K562 (cell line): ENCODE measurements at regions not wholly inside any gene's neighbourhood (a gene's known extent, or its start where the extent isn't known, plus 50 kb on each side); places are given as distances from the start of the nearest gene placed in this dataset.

Experiments used
- ATAC-seq: fragments of 200-7000 bp; cut with Tn5 transposase; 3 replicates; pipeline ENCODE4 v1.9.1; 2020; ENCODE audit warnings: moderate library complexity
- BruUV-seq: library from RNA; stranded (reverse); fragments of 400-500 nt; replicated peaks from 2 replicates; lab custom pipeline; 2021; lab: Mats Ljungman, UMichigan
- CTCF ChIA-PET: fragments of 300-600 bp; formaldehyde crosslinking; extraction: SDS; loops from one replicate; lab custom pipeline; 2021; ENCODE audit warnings: low intra/inter-chr PET ratio; lab: Yijun Ruan, JAX
- POLR2A ChIA-PET: fragments of 300-600, 350-650 bp; sonication (Branson Sonifier 250); formaldehyde crosslinking; extraction: SDS; loops from one replicate; lab custom pipeline; 2021; ENCODE audit warnings: antibody characterized with exemption, inconsistent platforms; lab: Yijun Ruan, JAX
- DNase-seq, 4 experiments: peaks; one replicate each; pipeline versions ENCODE4 v3.0.0 to v3.0.0-alpha.2; 2011 to 2018; ENCODE audit warnings: low spot score in 3 of 4, mixed read lengths in 3 of 4; ENCODE audit errors: extremely low read depth in 1 of 4
- FAIRE-seq: peaks from 2 replicates; lab custom pipeline; 2011; peaks lifted over from hg19 to GRCh38; lab: Jason Lieb, UNC
- H2AFZ ChIP-seq: 2 replicates; pipeline ENCODE4 v1.6.0; 2011; ENCODE audit warnings: low read depth, low read length, control low read depth, inconsistent platforms
- H3K27ac ChIP-seq: fragments of 200-600 bp; 3 replicates; pipeline ENCODE4 v1.8.0; 2011; ENCODE audit warnings: low read depth, mild to moderate bottlenecking, control low read depth, inconsistent platforms, low read length, moderate library complexity, mixed read lengths; ENCODE audit errors: extremely low read depth
- H3K27me3 ChIP-seq, 2 experiments: fragments of 300-600 bp in 1 of 2; 2 replicates in 1 of 2; 3 replicates in 1 of 2; pipeline versions ENCODE4 v1.6.0 to v1.8.0; 2011; ENCODE audit warnings: inconsistent platforms in 2 of 2, low read length in 2 of 2, mild to moderate bottlenecking in 1 of 2, mixed read lengths in 1 of 2, moderate library complexity in 1 of 2; ENCODE audit not compliant: control insufficient read depth in 2 of 2, insufficient read depth in 2 of 2
- H3K36me3 ChIP-seq: fragments of 300-600 bp; 3 replicates; pipeline ENCODE4 v1.8.0; 2011; ENCODE audit warnings: mild to moderate bottlenecking, low read length, inconsistent platforms; ENCODE audit not compliant: control insufficient read depth, insufficient read depth
- H3K4me1 ChIP-seq, 2 experiments: fragments of 200-600 bp in 1 of 2; replicated peaks in 1 of 2; 2 replicates in 1 of 2; 3 replicates in 1 of 2; pipeline versions ENCODE4 v1.5.1 to v1.8.0; 2011; ENCODE audit warnings: inconsistent platforms in 2 of 2, low read length in 2 of 2, mild to moderate bottlenecking in 1 of 2, mixed read lengths in 1 of 2, moderate library complexity in 1 of 2; ENCODE audit not compliant: control insufficient read depth in 2 of 2, insufficient read depth in 2 of 2
- H3K4me2 ChIP-seq: 2 replicates; pipeline ENCODE4 v1.6.1; 2011; ENCODE audit warnings: low read length, control low read depth, inconsistent platforms, mixed read lengths; ENCODE audit not compliant: insufficient read depth
- H3K4me3 ChIP-seq: fragments of 200-600 bp; sonication (generic), shearing (Covaris generic); 2 replicates; pipeline ENCODE4 v1.5.1; 2016; ENCODE audit warnings: control low read depth, inconsistent platforms
- H3K79me2 ChIP-seq: fragments of 200-600 bp; 3 replicates; pipeline ENCODE4 v1.8.0; 2011; ENCODE audit warnings: low read length, inconsistent platforms; ENCODE audit not compliant: control insufficient read depth, insufficient read depth
- H3K9ac ChIP-seq, 2 experiments: 2 replicates each; pipeline versions ENCODE4 v1.6.0 to v1.6.1; 2011; ENCODE audit warnings: low read depth in 2 of 2, low read length in 2 of 2, control low read depth in 1 of 2, inconsistent platforms in 1 of 2, mild to moderate bottlenecking in 1 of 2, mixed read lengths in 1 of 2; ENCODE audit not compliant: insufficient read depth in 1 of 2
- H3K9me1 ChIP-seq: one replicate; pipeline ENCODE4 v1.6.0; 2011; ENCODE audit warnings: inconsistent platforms, mild to moderate bottlenecking, low read length, moderate library complexity; ENCODE audit not compliant: control insufficient read depth, insufficient read depth
- H3K9me3 ChIP-seq: replicated peaks from 2 replicates; pipeline ENCODE4 v1.5.1; 2011; ENCODE audit warnings: low read depth, low read length, inconsistent platforms; ENCODE audit not compliant: control insufficient read depth, insufficient read depth
- H4K20me1 ChIP-seq: replicated peaks from 2 replicates; pipeline ENCODE4 v1.6.1; 2011; ENCODE audit warnings: low read length, inconsistent platforms, mixed read lengths; ENCODE audit not compliant: control insufficient read depth, insufficient read depth
- TFE3 ChIP-seq: fragments of 450-650 bp; formaldehyde crosslinking; IDR thresholded peaks from 2 replicates; pipeline ENCODE4 v1.4.0; 2020; ENCODE audit warnings: mild to moderate bottlenecking, mixed read lengths
- WGBS: fragments of 100-300 bp; shearing (Covaris generic); methylation state at CpG from one replicate; pipeline ENCODE4 v1.1.6; 2016; ENCODE audit warnings: low coverage, mixed read lengths; ENCODE audit not compliant: insufficient coverage; ENCODE audit errors: missing lambda C conversion rate; 5-methylcytosine and 5-hydroxymethylcytosine counted together
- in situ Hi-C: fragments of 300-500 bp; cut with MboI; formaldehyde crosslinking; loops from 4 replicates; pipeline ENCODE4 v1.15.0; 2018; ENCODE audit warnings: inconsistent platforms, mixed read lengths
- intact Hi-C: fragments of 100-400 bp; cut with micrococcal nuclease; formaldehyde crosslinking; loops from 2 replicates; pipeline ENCODE4 v1.14.2; 2022
- TF ChIP-seq, protein P1 (sequence below): fragments of 200-800 bp; sonication (Bioruptor generic); IDR thresholded peaks from 2 replicates; pipeline ENCODE4 v1.6.1; 2016; ENCODE audit warnings: missing genetic modification characterization, missing compliant biosample characterization

GRCh38 chr6:22828179-22829062 lies 259.1 kb downstream of the HDGFL1 start:
- WGBS: under 1% methylated on average over 13 of the region's 13 CpGs
- intact Hi-C loops: no loop called here
- Histone ChIP-seq H3K79me2 (no peaks in the 10 kb centered on the region), H3K4me1 (no peaks in the 10 kb centered on the region), H3K9me1 (no peaks in the 10 kb centered on the region), H3K4me3 (no peak overlapping the region), H4K20me1 (no peaks in the 10 kb centered on the region), H3K36me3 (no peaks in the 10 kb centered on the region), H3K27me3 (no peaks in the 10 kb centered on the region), H2AFZ (no peak overlapping the region), H3K4me2 (no peak overlapping the region), H3K9ac (no peak overlapping the region), H3K9me3 (no peaks in the 10 kb centered on the region), H3K27ac (no peak overlapping the region)
- DNase-seq: peak in 1 of 4 experiments; percentile 12
- CTCF ChIA-PET: no interaction called here
- TF ChIP-seq, protein P1, sequence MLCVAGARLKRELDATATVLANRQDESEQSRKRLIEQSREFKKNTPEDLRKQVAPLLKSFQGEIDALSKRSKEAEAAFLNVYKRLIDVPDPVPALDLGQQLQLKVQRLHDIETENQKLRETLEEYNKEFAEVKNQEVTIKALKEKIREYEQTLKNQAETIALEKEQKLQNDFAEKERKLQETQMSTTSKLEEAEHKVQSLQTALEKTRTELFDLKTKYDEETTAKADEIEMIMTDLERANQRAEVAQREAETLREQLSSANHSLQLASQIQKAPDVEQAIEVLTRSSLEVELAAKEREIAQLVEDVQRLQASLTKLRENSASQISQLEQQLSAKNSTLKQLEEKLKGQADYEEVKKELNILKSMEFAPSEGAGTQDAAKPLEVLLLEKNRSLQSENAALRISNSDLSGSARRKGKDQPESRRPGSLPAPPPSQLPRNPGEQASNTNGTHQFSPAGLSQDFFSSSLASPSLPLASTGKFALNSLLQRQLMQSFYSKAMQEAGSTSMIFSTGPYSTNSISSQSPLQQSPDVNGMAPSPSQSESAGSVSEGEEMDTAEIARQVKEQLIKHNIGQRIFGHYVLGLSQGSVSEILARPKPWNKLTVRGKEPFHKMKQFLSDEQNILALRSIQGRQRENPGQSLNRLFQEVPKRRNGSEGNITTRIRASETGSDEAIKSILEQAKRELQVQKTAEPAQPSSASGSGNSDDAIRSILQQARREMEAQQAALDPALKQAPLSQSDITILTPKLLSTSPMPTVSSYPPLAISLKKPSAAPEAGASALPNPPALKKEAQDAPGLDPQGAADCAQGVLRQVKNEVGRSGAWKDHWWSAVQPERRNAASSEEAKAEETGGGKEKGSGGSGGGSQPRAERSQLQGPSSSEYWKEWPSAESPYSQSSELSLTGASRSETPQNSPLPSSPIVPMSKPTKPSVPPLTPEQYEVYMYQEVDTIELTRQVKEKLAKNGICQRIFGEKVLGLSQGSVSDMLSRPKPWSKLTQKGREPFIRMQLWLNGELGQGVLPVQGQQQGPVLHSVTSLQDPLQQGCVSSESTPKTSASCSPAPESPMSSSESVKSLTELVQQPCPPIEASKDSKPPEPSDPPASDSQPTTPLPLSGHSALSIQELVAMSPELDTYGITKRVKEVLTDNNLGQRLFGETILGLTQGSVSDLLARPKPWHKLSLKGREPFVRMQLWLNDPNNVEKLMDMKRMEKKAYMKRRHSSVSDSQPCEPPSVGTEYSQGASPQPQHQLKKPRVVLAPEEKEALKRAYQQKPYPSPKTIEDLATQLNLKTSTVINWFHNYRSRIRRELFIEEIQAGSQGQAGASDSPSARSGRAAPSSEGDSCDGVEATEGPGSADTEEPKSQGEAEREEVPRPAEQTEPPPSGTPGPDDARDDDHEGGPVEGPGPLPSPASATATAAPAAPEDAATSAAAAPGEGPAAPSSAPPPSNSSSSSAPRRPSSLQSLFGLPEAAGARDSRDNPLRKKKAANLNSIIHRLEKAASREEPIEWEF (CRISPR knock-in tag): no peak
- TF ChIP-seq TFE3 (CRISPR knock-in tag): peak; percentile 50
- in situ Hi-C loops: no loop called here
- BruUV-seq: no TSS peak
- POLR2A ChIA-PET: no interaction called here
- no peak for FAIRE-seq
- ATAC-seq: no peak
